ENCODE measurements at regions not wholly inside any gene's neighbourhood (a gene's known extent, or its start where the extent isn't known, plus 50 kb on each side); places are given as distances from the start of the nearest gene placed in this dataset.

DNA sequence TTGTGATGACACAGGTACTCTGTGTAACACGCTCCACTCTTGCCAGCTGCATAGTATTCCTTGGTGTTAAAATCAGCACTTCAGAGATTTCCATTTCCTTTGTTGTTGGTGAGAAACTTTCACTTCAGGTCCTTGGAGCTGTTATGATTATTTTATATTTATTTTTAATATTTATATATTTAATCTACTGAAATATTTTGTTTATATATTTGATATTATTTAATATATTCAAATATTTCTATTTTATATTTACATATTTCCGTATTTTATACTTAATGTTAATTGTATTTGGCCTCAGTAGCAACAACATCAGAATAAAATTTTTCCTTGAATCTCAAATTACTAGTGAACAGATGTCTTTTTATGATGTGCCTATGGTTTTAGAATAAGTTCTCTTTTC is 225.3 kb downstream of the MAGEB17 start:
- Histone ChIP-seq H2BK12ac (ENCODE audit: low read length) (no peak overlapping the region), H2BK120ac (ENCODE audit: insufficient read depth, low read length, poor library complexity) (no peak overlapping the region), H3K36me3 (ENCODE audit: control insufficient read depth in 1 of 2, insufficient read depth in 2 of 2, low read length in 2 of 2) (no peaks in the 10 kb centered on the region), H3K14ac (ENCODE audit: low read length) (no peak overlapping the region), H2BK5ac (ENCODE audit: low read depth, low read length, poor library complexity) (no peak overlapping the region), H3K27me3 (ENCODE audit: insufficient read depth, low read length) (no peaks in the 10 kb centered on the region), H4K8ac (ENCODE audit: low read depth, low read length) (no peak overlapping the region), H2AK5ac (ENCODE audit: low read length) (no peak overlapping the region), H2AFZ (ENCODE audit: insufficient read depth, low read length, poor library complexity) (no peak overlapping the region), H3K27ac (ENCODE audit: low read depth, low read length) (no peak overlapping the region), H3K9ac (ENCODE audit: low read length) (no peak overlapping the region), H3K4me1 (ENCODE audit: control insufficient read depth in 1 of 2, insufficient read depth in 2 of 2, low read length in 2 of 2) (no peaks in the 10 kb centered on the region), H3K4me3 (ENCODE audit: low read depth, low read length) (no peak overlapping the region), H3K4me2 (ENCODE audit: low read length) (no peak overlapping the region), H3K9me3 (ENCODE audit: insufficient read depth, low read depth, low read length) (no peaks in the 10 kb centered on the region), H3K79me1 (ENCODE audit: low read length) (no peaks in the 10 kb centered on the region), H3K79me2 (ENCODE audit: control insufficient read depth, insufficient read depth, low read length, poor library complexity) (no peaks in the 10 kb centered on the region), H4K91ac (ENCODE audit: low read depth, low read length) (no peak overlapping the region), H3K4ac (ENCODE audit: low read depth, low read length) (no peak overlapping the region), H4K12ac (ENCODE audit: low read depth, low read length) (no peak overlapping the region), H3K18ac (ENCODE audit: low read length) (no peak overlapping the region), H3K23ac (ENCODE audit: low read length) (no peak overlapping the region)
- no CpG with 5 or more reads among the region's 2 CpGs for WGBS (ENCODE audit: extremely low coverage, insufficient coverage, insufficient read length)
- DNase-seq = no peak

DNA sequence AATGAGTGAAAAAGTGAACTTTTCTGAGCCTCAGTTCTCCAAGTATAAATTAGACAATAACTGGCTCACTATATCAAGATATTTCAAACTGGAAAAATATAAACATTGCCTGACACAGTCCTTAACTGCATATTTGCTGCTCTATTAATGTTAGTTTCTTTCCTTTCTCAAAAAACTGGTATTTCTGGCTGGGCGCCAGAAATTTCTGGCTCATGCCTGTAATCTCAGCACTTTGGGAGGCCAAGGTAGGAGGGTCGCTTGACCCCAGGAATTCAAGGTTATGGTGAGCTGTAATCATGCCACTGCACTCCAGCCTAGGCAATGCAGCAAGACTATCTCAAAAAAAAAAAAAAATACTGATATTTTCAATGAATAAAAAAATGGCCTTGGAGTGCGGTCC is 227.0 kb downstream of the MAGEB17 start:
- Histone ChIP-seq H2BK12ac (ENCODE audit: low read length) (no peak overlapping the region), H4K91ac (ENCODE audit: low read depth, low read length) (no peak overlapping the region), H3K79me2 (ENCODE audit: control insufficient read depth, insufficient read depth, low read length, poor library complexity) (no peaks in the 10 kb centered on the region), H3K9me3 (ENCODE audit: insufficient read depth, low read depth, low read length) (no peaks in the 10 kb centered on the region), H3K9ac (ENCODE audit: low read length) (no peak overlapping the region), H2AK5ac (ENCODE audit: low read length) (no peak overlapping the region), H2BK120ac (ENCODE audit: insufficient read depth, low read length, poor library complexity) (no peak overlapping the region), H2AFZ (ENCODE audit: insufficient read depth, low read length, poor library complexity) (no peak overlapping the region), H3K79me1 (ENCODE audit: low read length) (no peaks in the 10 kb centered on the region), H4K12ac (ENCODE audit: low read depth, low read length) (no peak overlapping the region), H3K36me3 (ENCODE audit: control insufficient read depth in 1 of 2, insufficient read depth in 2 of 2, low read length in 2 of 2) (no peaks in the 10 kb centered on the region), H4K8ac (ENCODE audit: low read depth, low read length) (no peak overlapping the region), H3K27ac (ENCODE audit: low read depth, low read length) (no peak overlapping the region), H2BK5ac (ENCODE audit: low read depth, low read length, poor library complexity) (no peak overlapping the region), H3K4me2 (ENCODE audit: low read length) (no peak overlapping the region), H3K23ac (ENCODE audit: low read length) (no peak overlapping the region), H3K18ac (ENCODE audit: low read length) (no peak overlapping the region), H3K4me1 (ENCODE audit: control insufficient read depth in 1 of 2, insufficient read depth in 2 of 2, low read length in 2 of 2) (no peaks in the 10 kb centered on the region), H3K14ac (ENCODE audit: low read length) (no peak overlapping the region), H3K27me3 (ENCODE audit: insufficient read depth, low read length) (no peaks in the 10 kb centered on the region), H3K4ac (ENCODE audit: low read depth, low read length) (no peak overlapping the region), H3K4me3 (ENCODE audit: low read depth, low read length) (no peak overlapping the region)
- no CpG with 5 or more reads among the region's 3 CpGs for WGBS (ENCODE audit: extremely low coverage, insufficient coverage, insufficient read length)
- peak in 1 of 2 donors; percentile 12 for DNase-seq

DNA sequence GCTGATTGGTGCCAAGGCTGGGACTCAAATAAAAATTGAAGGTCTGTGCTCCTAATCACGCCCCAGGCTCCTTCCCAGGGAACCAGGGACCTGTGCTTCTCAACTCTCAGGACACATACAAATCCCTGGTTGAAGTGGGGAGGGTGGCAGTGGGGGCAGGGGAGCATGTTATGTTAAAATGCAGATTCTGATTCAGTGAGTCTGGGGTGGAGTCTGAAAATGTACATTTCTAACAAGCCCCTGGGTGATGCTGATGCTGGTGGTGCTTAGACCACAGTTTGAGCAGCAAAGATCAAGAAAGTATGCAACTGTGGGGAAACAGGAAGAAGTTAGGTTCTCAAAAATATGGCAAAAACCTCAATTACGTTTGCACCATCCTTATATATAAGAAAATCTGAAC is 236.5 kb downstream of the MAGEB17 start:
- H2BK120ac ChIP-seq (ENCODE audit: insufficient read depth, low read length, poor library complexity) = no peak overlapping the region
- no peak overlapping the region for H3K9ac ChIP-seq (ENCODE audit: low read length)
- H3K4me2 ChIP-seq (ENCODE audit: low read length) = no peak overlapping the region
- H4K8ac ChIP-seq (ENCODE audit: low read depth, low read length) = no peak overlapping the region
- WGBS (ENCODE audit: extremely low coverage, insufficient coverage, insufficient read length) = no CpG with 5 or more reads among the region's 2 CpGs
- no peak overlapping the region for H2AK5ac ChIP-seq (ENCODE audit: low read length)
- no peaks in the 10 kb centered on the region for H3K36me3 ChIP-seq (ENCODE audit: control insufficient read depth in 1 of 2, insufficient read depth in 2 of 2, low read length in 2 of 2)
- no peak overlapping the region for H3K23ac ChIP-seq (ENCODE audit: low read length)
- H2BK12ac ChIP-seq (ENCODE audit: low read length) = no peak overlapping the region
- H3K79me1 ChIP-seq (ENCODE audit: low read length) = no peaks in the 10 kb centered on the region
- no peak overlapping the region for H2BK5ac ChIP-seq (ENCODE audit: low read depth, low read length, poor library complexity)
- H3K18ac ChIP-seq (ENCODE audit: low read length) = no peak overlapping the region
- no peak overlapping the region for H2AFZ ChIP-seq (ENCODE audit: insufficient read depth, low read length, poor library complexity)
- H3K27me3 ChIP-seq (ENCODE audit: insufficient read depth, low read length) = no peaks in the 10 kb centered on the region
- H3K79me2 ChIP-seq (ENCODE audit: control insufficient read depth, insufficient read depth, low read length, poor library complexity) = no peaks in the 10 kb centered on the region
- H4K12ac ChIP-seq (ENCODE audit: low read depth, low read length) = no peak overlapping the region
- H3K14ac ChIP-seq (ENCODE audit: low read length) = no peak overlapping the region
- DNase-seq = no peak
- no peaks in the 10 kb centered on the region for H3K4me1 ChIP-seq (ENCODE audit: control insufficient read depth in 1 of 2, insufficient read depth in 2 of 2, low read length in 2 of 2)
- H3K4ac ChIP-seq (ENCODE audit: low read depth, low read length) = no peak overlapping the region
- H4K91ac ChIP-seq (ENCODE audit: low read depth, low read length) = no peak overlapping the region
- no peak overlapping the region for H3K27ac ChIP-seq (ENCODE audit: low read depth, low read length)
- H3K4me3 ChIP-seq (ENCODE audit: low read depth, low read length) = no peak overlapping the region
- H3K9me3 ChIP-seq (ENCODE audit: insufficient read depth, low read depth, low read length) = no peaks in the 10 kb centered on the region

DNA sequence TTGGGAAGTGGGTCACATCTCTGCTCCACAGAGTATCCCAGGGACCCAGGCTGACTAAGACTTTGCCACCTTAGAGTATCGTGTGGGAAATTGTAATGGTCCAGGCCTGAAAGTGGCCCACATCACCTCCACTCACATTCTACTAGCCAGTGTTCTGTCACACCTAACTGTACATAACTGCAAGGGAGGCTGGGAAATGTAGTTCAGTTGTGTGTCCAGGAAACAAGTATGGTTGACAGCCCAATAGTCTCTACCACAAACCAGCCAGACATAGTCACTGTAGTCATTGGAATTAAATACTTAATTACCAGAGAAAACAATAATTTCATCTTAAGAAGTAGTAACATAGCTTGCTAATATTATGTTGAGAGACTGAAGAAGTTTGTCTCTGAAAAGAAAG is 233.4 kb upstream of the S100G start:
- WGBS (ENCODE audit: extremely low coverage, insufficient coverage, insufficient read length) = no CpG with 5 or more reads among the region's 1 CpG
- Histone ChIP-seq H3K4me3 (ENCODE audit: low read depth, low read length) (no peak overlapping the region), H3K23ac (ENCODE audit: low read length) (no peak overlapping the region), H3K9ac (ENCODE audit: low read length) (no peak overlapping the region), H4K91ac (ENCODE audit: low read depth, low read length) (no peak overlapping the region), H2BK5ac (ENCODE audit: low read depth, low read length, poor library complexity) (no peak overlapping the region), H3K79me1 (ENCODE audit: low read length) (no peaks in the 10 kb centered on the region), H2BK12ac (ENCODE audit: low read length) (no peak overlapping the region), H3K14ac (ENCODE audit: low read length) (no peak overlapping the region), H2BK120ac (ENCODE audit: insufficient read depth, low read length, poor library complexity) (no peak overlapping the region), H2AK5ac (ENCODE audit: low read length) (no peak overlapping the region), H3K9me3 (ENCODE audit: insufficient read depth, low read depth, low read length) (no peaks in the 10 kb centered on the region), H3K4me2 (ENCODE audit: low read length) (no peak overlapping the region), H3K79me2 (ENCODE audit: control insufficient read depth, insufficient read depth, low read length, poor library complexity) (no peaks in the 10 kb centered on the region), H4K8ac (ENCODE audit: low read depth, low read length) (no peak overlapping the region), H3K4ac (ENCODE audit: low read depth, low read length) (no peak overlapping the region), H3K27ac (ENCODE audit: low read depth, low read length) (no peak overlapping the region), H3K27me3 (ENCODE audit: insufficient read depth, low read length) (no peaks in the 10 kb centered on the region), H3K36me3 (ENCODE audit: control insufficient read depth in 1 of 2, insufficient read depth in 2 of 2, low read length in 2 of 2) (no peaks in the 10 kb centered on the region), H4K12ac (ENCODE audit: low read depth, low read length) (no peak overlapping the region), H3K18ac (ENCODE audit: low read length) (no peak overlapping the region), H3K4me1 (ENCODE audit: control insufficient read depth in 1 of 2, insufficient read depth in 2 of 2, low read length in 2 of 2) (no peaks in the 10 kb centered on the region), H2AFZ (ENCODE audit: insufficient read depth, low read length, poor library complexity) (no peak overlapping the region)
- no peak for DNase-seq

DNA sequence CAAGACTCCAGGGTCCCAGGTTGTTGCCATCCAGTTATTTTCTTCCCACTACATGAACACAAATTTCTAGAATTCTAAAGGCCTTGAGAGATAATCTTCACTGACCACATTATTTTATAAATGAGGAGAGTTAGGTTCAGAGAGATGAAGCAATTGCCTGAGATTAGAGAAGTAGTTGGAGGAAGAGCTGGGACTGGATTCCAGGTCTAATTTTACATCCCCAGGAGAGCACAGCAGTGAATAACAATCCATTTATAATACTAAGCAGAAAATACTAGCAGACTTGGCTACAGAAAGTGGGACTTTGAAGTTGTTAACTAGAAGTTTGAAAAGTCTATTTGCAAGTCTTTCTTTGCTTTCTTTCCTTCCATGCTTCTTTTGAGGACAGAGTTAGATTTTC is 231.3 kb upstream of the S100G start:
- H3K36me3 ChIP-seq (ENCODE audit: control insufficient read depth in 1 of 2, insufficient read depth in 2 of 2, low read length in 2 of 2) = no peaks in the 10 kb centered on the region
- H2BK5ac ChIP-seq (ENCODE audit: low read depth, low read length, poor library complexity) = no peak overlapping the region
- no peak overlapping the region for H3K4ac ChIP-seq (ENCODE audit: low read depth, low read length)
- no peak overlapping the region for H4K91ac ChIP-seq (ENCODE audit: low read depth, low read length)
- no peak overlapping the region for H2BK120ac ChIP-seq (ENCODE audit: insufficient read depth, low read length, poor library complexity)
- H3K23ac ChIP-seq (ENCODE audit: low read length) = no peak overlapping the region
- no peaks in the 10 kb centered on the region for H3K27me3 ChIP-seq (ENCODE audit: insufficient read depth, low read length)
- no peak overlapping the region for H2BK12ac ChIP-seq (ENCODE audit: low read length)
- no peak overlapping the region for H3K27ac ChIP-seq (ENCODE audit: low read depth, low read length)
- no peak overlapping the region for H2AK5ac ChIP-seq (ENCODE audit: low read length)
- no peaks in the 10 kb centered on the region for H3K4me1 ChIP-seq (ENCODE audit: control insufficient read depth in 1 of 2, insufficient read depth in 2 of 2, low read length in 2 of 2)
- DNase-seq = no peak
- H3K14ac ChIP-seq (ENCODE audit: low read length) = no peak overlapping the region
- H3K4me3 ChIP-seq (ENCODE audit: low read depth, low read length) = no peak overlapping the region
- H3K18ac ChIP-seq (ENCODE audit: low read length) = no peak overlapping the region
- H3K79me1 ChIP-seq (ENCODE audit: low read length) = no peaks in the 10 kb centered on the region
- H3K79me2 ChIP-seq (ENCODE audit: control insufficient read depth, insufficient read depth, low read length, poor library complexity) = no peaks in the 10 kb centered on the region
- no peak overlapping the region for H3K4me2 ChIP-seq (ENCODE audit: low read length)
- H4K12ac ChIP-seq (ENCODE audit: low read depth, low read length) = no peak overlapping the region
- H3K9ac ChIP-seq (ENCODE audit: low read length) = no peak overlapping the region
- H4K8ac ChIP-seq (ENCODE audit: low read depth, low read length) = no peak overlapping the region
- no peak overlapping the region for H2AFZ ChIP-seq (ENCODE audit: insufficient read depth, low read length, poor library complexity)
- H3K9me3 ChIP-seq (ENCODE audit: insufficient read depth, low read depth, low read length) = no peaks in the 10 kb centered on the region
